Adrenal gland (tissue), 9 donors: ENCODE measurements at regions not wholly inside any gene's neighbourhood (a gene's known extent, or its start where the extent isn't known, plus 50 kb on each side); places are given as distances from the start of the nearest gene placed in this dataset.

Experiments
- DNase-seq, 7 donors: peaks; one replicate each; pipeline ENCODE4 v3.0.0-alpha.2; 2019 to 2020
- H3K27ac ChIP-seq, 5 donors: fragments of 200-600 bp; sonication (generic) in 4 of 5; 1 replicate in 3 of 5; 2 replicates in 2 of 5; pipeline versions ENCODE4 v1.5.1 to v1.8.0; 2016 to 2020; ENCODE audit warnings: mild to moderate bottlenecking in 1 of 5
- H3K27me3 ChIP-seq: fragments of 200-600 bp; 2 replicates; pipeline ENCODE4 v1.8.0; 2021
- H3K36me3 ChIP-seq, 2 donors: fragments of 200-600 bp; replicated peaks in 1 of 2; 1 replicate in 1 of 2; 2 replicates in 1 of 2; pipeline versions ENCODE4 v1.5.1 to v1.8.0; 2018 to 2022
- H3K4me1 ChIP-seq, 2 donors: fragments of 200-600 bp; replicated peaks in 1 of 2; 1 replicate in 1 of 2; 2 replicates in 1 of 2; pipeline versions ENCODE4 v1.5.1 to v1.8.0; 2018 to 2021
- H3K4me3 ChIP-seq, 4 donors: fragments of 200-600 bp; sonication (generic) in 3 of 4; one replicate each; pipeline ENCODE4 v1.5.1; 2016 to 2018
- H3K9me3 ChIP-seq, 3 donors: fragments of 200-600 bp; sonication (generic) in 1 of 3; replicated peaks in 1 of 3; 1 replicate in 2 of 3; 2 replicates in 1 of 3; pipeline versions ENCODE4 v1.5.1 to v1.8.0; 2016 to 2021
- CTCF ChIP-seq, 6 experiments: fragments of 450-650 bp in 4 of 6; fragments of 200-600 bp in 2 of 6; sonication (generic) in 1 of 6; IDR thresholded peaks; 1 replicate in 5 of 6; 2 replicates in 1 of 6; pipeline versions ENCODE4 v1.5.1 to v1.8.0; 2016 to 2021; ENCODE audit warnings: antibody characterized with exemption in 6 of 6, mild to moderate bottlenecking in 2 of 6, moderate library complexity in 1 of 6
- POLR2A ChIP-seq, 2 donors: fragments of 450-650 bp; IDR thresholded peaks; one replicate each; pipeline ENCODE4 v1.6.1; 2017; ENCODE audit warnings: antibody characterized with exemption in 2 of 2, mild to moderate bottlenecking in 2 of 2, moderate library complexity in 1 of 2
- whole genome bisulfite sequencing, 4 donors: extraction: QIAGEN DNeasy Blood & Tissue Kit in 2 of 4; methylation state at CpG; one replicate each; pipeline versions ENCODE4 v1.1.5 to v1.1.7; 2013 to 2017; 5-methylcytosine and 5-hydroxymethylcytosine counted together
- intact Hi-C, 2 donors: fragments of 100-400 bp; cut with DNase I; formaldehyde crosslinking; loops; one replicate each; pipeline versions ENCODE4 v1.14.1 to v1.15.0; 2022 to 2023
- donor health status: healthy with polysubstance abuse.
- donor health status: Bipolar disorder and iron deficiency.
- donor health status: DM: yes; HTN: yes; CAD: no.
- donor health status: DM: no; HTN: no; CAD: no.
- donor health status: DM: no; HTN: no; CAD: no.

- Histone ChIP-seq H3K27ac (no peak overlapping the region), H3K27me3 (no peaks in the 10 kb centered on the region), H3K36me3 (no peaks in the 10 kb centered on the region), H3K9me3 (no peaks in the 10 kb centered on the region), H3K4me3 (no peak overlapping the region), H3K4me1 (no peaks in the 10 kb centered on the region)
- TF ChIP-seq POLR2A (IDR thresholded peaks at IDR 0.05) (no peak), CTCF (IDR thresholded peaks at IDR 0.05) (no peak)
- DNase-seq = no peak
- intact Hi-C loops = no loop called here
- 20 to 63% (median 52%) methylated on average over 1 of the region's 1 CpG for WGBS, 4 donors
Measured at GRCh38 chr15:69994429-69995205, 103.1 kb downstream of the TLE3 start.

GRCh38 chr15:69996321-69997160 lies 101.2 kb downstream of the TLE3 start:
- intact Hi-C loops = no loop called here
- Histone ChIP-seq H3K27ac (no peak overlapping the region), H3K4me3 (no peak overlapping the region), H3K36me3 (no peaks in the 10 kb centered on the region), H3K27me3 (no peaks in the 10 kb centered on the region), H3K4me1 (no peaks in the 10 kb centered on the region), H3K9me3 (no peaks in the 10 kb centered on the region)
- DNase-seq = no peak
- 67 to 75% (median 71%) methylated on average over 15 of the region's 15 CpGs for WGBS, 4 donors
- TF ChIP-seq CTCF (IDR thresholded peaks at IDR 0.05) (no peak), POLR2A (IDR thresholded peaks at IDR 0.05) (no peak)

GRCh38 chr15:69997161-69997485 lies 100.6 kb downstream of the TLE3 start:
- Histone ChIP-seq H3K36me3 (no peaks in the 10 kb centered on the region), H3K27ac (no peak overlapping the region), H3K9me3 (no peaks in the 10 kb centered on the region), H3K4me1 (no peaks in the 10 kb centered on the region), H3K27me3 (no peaks in the 10 kb centered on the region), H3K4me3 (no peak overlapping the region)
- 79 to 81% (median 81%) methylated on average over 10 of the region's 10 CpGs for WGBS, 4 donors
- TF ChIP-seq POLR2A (IDR thresholded peaks at IDR 0.05) (no peak), CTCF (IDR thresholded peaks at IDR 0.05) (no peak)
- intact Hi-C loops = no loop called here
- no peak for DNase-seq
